HG02885 (cell line): ENCODE measurements at regions not wholly inside any gene's neighbourhood (a gene's known extent, or its start where the extent isn't known, plus 50 kb on each side); places are given as distances from the start of the nearest gene placed in this dataset.
"Not testable (repeated sequence)": the region's sequence is repeated elsewhere in the genome, so short reads cannot be mapped to it uniquely, and the experiment has no call there.

Source experiments
- ATAC-seq: cut with Tn5 transposase; IDR thresholded peaks from one replicate; pipeline ENCODE4 v1.9.1; 2021; ENCODE audit warnings: mild to moderate bottlenecking; ENCODE audit not compliant: unreplicated experiment, poor library complexity

DNA sequence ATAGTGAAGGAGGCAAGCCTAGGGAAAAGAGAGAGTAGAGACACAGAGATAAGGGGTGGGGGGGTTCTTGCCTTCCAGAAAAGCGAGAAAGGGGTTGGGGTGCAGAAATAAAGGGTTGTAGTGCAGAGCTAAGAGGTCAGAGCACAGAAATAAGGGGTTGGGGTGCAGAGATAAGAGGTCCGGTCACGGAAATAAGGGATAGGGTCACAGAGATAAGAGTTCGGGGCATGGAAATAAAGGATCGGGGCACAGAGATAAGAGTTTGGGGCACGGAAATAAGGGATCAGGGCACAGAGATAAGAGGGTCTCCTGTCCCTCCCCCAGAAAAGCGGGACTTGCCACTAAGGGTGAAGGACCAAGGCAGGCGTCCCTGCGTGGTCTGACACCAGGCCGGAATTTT, 222.0 kb downstream of the OTOP1 start:
- not testable (repeated sequence) for ATAC-seq

DNA sequence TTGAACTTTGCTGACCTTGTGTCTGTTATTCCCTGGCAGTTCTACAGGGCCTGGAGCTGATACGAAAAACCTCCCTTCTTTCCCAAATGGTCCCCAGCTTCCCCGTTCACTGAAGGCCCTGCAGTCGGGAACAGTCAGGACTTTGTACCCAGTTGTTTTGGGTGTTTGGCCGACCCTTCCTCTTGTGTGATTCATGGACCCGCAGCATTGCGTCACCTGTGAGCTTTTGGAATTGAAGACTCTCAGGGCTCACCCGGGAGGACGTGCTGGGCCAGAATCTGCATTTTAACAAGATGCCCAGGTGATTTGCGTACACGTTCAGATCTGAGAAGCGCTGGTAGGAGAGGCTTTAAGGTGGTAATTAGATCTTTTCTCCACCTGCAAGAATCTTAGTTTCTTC, 220.4 kb downstream of the OTOP1 start:
- ATAC-seq: not testable (repeated sequence)

DNA sequence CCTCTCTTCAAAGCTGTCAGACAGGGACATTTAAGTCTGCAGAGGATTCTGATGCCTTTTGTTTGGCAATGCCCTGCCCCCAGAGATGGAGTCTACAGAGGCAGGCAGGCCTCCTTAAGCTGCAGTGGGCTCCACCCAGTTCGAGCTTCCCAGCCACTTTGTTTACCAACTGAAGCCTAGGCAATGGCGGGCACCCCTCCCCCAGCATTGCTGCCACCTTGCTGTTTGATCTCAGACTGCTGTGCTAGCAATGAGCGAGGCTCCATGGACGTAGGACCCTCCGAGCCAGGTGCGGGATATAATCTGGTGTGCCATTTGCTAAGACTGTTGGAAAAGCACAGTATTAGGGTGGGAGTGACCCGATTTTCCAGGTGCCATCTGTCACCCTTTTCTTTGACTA, 207.7 kb downstream of the OTOP1 start:
- ATAC-seq: not testable (repeated sequence)

DNA sequence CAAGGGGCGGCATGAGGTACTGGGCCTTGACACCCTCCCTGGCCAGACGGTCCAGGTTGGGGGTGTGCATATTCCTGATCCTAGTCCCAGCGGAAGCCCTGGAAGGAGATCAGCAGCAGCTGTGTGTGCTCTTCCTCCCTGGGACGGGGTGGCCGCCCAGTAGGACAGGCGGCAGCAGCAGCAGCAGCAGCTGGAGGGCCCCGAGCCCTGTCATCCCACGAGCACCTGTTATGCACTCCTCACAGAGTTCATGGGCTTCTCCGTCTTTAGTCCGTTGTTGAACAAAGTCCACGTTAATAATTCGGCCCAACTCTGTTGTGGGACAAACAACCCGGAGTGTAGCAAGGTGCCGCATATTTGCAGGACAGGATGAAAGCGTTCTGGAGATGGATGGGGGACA, 205.6 kb downstream of the OTOP1 start:
- ATAC-seq: not testable (repeated sequence)

DNA sequence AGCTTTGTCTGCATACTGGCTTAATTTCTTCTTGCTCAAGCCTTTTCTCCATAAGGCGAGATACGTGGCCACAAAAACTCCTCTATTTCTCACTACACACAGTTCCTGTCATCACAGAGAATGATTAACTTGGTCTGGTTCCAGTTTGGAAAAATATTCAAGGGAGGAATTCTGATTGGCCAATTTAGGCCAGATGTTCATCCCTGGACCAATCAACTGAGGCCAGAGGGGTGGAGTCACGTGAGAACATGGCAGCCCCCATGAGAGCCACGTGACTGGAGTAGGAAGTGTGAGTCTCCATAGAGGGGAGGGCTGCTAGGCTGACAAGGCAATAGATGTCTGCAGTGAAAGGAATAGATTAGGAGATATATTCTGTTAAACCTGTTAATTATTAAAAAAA, 200.0 kb downstream of the OTOP1 start:
- not testable (repeated sequence) for ATAC-seq

GRCh38 chr4:4028752-4029151, 198.0 kb downstream of the OTOP1 start:
- not testable (repeated sequence) for ATAC-seq

- ATAC-seq: not testable (repeated sequence)
Observed at GRCh38 chr4:4030509-4030908, 196.2 kb downstream of the OTOP1 start.

DNA sequence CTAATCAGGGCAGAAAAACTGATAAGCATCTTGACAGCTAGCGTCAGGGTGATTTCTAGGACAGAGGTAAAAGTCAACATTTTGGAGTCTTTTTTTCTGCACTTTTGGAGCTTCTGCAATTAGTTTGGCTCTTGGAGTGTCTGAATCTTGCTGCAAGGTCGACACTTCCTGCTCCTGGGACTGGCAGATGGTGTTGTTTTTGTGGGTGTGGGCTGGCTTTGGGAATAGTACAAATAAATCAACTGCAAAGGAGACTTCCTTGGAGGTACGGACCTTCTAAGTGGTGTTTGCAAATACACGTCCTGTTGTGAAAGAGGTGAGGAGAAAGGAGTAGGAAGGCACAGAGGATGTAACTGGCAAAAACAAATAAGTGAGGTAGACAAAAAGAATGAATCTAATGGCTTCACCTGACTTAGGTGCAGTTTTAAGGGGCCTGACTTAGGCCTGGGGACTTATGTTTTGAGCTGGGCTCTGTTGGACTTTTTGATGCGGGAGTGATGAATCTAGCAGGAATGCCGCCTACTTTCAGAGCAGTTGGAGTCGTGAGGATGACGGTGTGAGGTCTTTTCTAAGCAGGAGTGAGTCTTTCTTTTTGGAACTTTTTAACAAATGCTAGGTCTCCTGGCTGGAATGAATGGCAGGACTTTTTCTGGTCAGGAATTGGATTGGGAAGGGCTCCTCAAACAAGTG, 195.1 kb downstream of the OTOP1 start:
- ATAC-seq: not testable (repeated sequence)

DNA sequence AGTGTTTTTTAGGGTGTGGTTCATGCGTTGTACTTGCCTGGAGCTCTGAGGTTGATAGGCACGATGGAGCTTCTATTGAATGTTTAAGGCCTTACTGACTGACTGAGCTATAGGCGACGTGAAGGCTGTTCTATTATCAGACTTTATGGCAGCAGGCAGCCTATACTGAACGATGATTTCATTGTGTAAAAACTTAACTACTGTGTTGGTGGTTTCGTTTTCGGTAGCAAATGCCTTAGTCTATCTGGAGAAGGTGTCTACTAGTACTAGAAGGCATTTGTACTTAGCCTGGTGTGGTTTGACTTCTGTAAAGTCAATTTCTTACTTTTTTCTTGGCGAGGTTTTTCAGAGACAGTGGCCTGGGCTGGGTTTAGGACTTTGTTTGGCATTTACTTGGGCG, 194.4 kb downstream of the OTOP1 start:
- not testable (repeated sequence) for ATAC-seq

DNA sequence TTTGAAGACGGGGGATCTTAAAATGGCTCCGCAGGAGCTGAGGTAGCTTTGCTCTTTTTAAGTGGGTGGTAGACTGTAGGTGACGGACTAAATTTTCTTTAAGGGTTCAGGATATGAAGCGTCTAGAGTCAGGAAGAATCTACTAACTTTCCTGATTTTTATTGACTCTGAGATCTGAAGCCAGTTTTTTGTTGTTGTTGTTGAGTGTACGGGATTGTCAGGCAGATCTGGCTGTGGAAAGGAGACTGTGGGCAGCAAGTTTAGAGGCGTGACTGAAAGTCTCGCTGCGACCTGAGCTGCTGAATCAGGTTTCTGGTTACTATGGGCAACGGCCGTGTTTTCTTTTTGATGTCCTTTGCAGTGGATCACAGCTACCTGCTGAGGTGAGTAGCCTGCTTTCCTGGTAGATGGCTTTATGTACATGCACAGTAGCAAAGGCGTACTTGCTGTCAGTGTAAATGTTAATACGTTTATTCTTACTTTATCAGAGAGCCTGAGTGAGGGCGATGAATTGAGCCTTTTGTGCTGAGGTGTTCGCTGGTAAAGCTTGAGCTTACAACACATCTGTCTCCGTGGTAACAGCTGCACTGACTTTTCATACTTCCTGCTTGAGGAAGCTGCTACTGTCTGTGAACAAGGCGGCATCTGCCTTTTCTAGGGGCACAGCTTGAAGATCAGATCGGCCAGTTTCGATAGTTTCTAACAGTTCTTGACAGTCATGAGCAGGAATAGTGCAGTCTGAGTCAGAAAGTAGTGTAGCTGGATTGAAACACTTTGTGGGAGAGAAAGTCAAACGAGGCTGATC, 193.7 kb downstream of the OTOP1 start:
- not testable (repeated sequence) for ATAC-seq

GRCh38 chr4:4037399-4038138, 189.2 kb downstream of the OTOP1 start:
- not testable (repeated sequence) for ATAC-seq

DNA sequence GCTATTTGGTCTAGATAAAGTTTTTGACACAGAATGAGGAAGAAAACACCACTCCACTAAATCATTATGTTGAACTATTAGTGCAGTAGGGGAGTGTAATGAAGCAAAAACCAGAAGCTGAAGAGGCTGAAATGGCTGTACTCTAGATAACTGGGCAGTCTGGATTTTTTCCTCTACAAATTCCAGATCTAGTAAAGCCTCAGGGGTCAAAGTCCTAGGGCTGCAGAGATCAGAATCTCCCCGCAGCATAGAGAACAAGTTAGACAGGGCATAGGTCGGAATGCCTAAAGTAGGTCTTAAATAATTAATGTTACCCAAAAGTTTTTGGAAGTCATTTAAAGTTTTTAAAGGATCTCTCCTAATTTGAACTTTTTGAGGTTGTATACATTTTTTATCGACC, 180.9 kb downstream of the OTOP1 start:
- ATAC-seq: not testable (repeated sequence)

- ATAC-seq: not testable (repeated sequence)
Observed at GRCh38 chr4:4046686-4047085, 180.0 kb downstream of the OTOP1 start.

DNA sequence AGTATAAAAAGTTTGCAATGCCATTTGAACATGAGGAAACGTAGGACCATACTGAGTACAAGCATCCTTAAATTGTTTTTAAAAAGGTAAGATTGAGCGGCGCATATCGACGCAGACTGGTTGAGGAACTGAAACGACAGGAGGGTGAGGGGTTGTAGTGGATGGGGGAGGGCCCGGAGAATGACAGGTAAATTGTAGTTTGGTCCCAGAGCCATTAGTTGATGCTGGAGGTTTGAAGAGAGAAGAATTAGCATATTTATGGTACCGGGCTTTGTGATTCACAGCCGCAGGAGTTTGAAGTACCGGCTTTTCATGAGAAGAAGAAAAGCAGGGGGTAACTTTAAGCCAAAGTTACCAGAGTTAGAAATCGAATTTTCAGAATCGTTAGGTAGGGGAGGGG, 179.5 kb downstream of the OTOP1 start:
- ATAC-seq: not testable (repeated sequence)

GRCh38 chr4:4048227-4048626, 178.5 kb downstream of the OTOP1 start:
- ATAC-seq: not testable (repeated sequence)

DNA sequence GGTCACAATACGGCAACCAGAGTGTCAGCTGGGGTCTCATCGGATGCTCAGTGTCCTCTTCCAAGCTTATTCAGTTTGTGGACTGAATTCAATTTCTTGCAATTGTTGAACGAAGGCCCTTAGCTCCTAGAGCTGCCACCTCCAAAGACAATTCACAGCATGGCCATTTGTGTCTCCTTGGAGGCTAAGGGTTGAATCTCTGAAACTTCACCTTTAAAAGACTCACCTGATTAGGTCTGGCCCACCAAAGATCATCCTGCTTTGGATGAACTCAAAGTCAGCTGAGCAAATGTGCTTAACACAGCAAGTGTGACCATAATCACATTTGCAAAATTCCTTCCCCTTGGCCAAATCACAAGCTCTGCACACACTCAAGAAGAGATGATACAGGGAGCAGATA, 175.9 kb downstream of the OTOP1 start:
- not testable (repeated sequence) for ATAC-seq

- not testable (repeated sequence) for ATAC-seq
Observed at GRCh38 chr4:4052933-4053332, 173.8 kb downstream of the OTOP1 start.

- not testable (repeated sequence) for ATAC-seq
Observed at GRCh38 chr4:4057226-4057625, 169.5 kb downstream of the OTOP1 start.

DNA sequence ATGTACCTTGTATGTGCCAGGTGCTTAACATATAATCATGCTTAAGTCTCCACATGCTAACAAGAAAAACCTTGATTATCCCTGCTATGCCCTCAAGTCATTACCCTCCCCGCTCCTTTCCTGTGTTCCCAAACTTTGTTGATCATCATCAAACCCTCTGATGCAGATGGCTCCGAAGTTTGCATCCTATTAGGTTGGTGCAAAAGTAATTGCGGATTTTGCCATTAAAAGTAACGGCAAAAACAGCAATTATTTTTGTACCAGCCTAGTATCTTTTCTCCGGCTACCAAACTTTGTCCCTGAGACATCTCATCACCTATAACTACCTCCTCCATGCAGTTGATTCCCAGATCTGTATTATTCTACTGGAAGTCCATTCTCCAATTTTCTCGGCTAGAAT, 142.6 kb downstream of the OTOP1 start:
- not testable (repeated sequence) for ATAC-seq

DNA sequence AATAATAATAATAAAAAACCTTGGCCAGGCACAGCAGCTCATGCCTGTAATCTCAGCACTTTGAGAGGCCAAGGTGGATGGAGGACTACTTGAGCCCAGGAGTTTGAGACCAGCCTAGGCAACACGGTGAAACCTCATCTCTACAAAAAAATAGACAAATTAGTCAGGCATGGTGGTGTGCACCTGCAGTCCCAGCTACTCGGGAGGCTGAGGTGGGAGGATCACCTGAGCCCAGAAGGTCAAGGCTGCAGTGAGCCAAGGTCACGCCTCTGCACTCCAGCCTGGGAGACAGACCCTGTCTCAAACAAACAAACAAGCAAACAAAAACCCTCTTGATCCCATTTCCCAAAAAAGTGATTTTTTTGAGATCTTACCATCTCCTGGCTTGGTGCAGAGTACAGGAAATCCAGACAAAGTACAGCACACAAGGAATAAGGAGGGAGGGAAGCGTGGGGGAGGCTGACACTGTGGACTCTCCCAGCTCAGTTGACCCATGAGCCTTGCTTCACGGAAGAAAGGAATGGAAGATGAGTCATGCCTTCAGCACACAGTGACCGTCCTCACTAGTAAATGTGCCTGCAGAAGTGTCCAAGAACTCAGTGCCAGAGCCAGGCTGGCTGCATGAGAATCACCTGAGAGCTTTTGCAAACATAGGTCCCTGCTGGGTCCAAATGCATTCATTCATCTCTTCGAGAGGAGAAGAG, 136.9 kb downstream of the OTOP1 start:
- ATAC-seq: not testable (repeated sequence)
